DOHH2 (cell line): ENCODE measurements at regions not wholly inside any gene's neighbourhood (a gene's known extent, or its start where the extent isn't known, plus 50 kb on each side); places are given as distances from the start of the nearest gene placed in this dataset.

Experiments used
- EZH2phosphoT487 ChIP-seq: fragments of 200-600 bp; sonication (generic); IDR thresholded peaks from 2 replicates; pipeline ENCODE4 v1.6.1; 2017; ENCODE audit warnings: borderline replicate concordance, mild to moderate bottlenecking, antibody characterized with exemption, low read length, moderate library complexity, mixed read lengths
- TF ChIP-seq, protein P1 (sequence below): fragments of 200-600 bp; sonication (generic); IDR thresholded peaks from one replicate; pipeline ENCODE4 v1.5.1; 2014; ENCODE audit warnings: antibody characterized with exemption, mild to moderate bottlenecking, low read depth, low read length; ENCODE audit not compliant: poor library complexity, severe bottlenecking

DNA sequence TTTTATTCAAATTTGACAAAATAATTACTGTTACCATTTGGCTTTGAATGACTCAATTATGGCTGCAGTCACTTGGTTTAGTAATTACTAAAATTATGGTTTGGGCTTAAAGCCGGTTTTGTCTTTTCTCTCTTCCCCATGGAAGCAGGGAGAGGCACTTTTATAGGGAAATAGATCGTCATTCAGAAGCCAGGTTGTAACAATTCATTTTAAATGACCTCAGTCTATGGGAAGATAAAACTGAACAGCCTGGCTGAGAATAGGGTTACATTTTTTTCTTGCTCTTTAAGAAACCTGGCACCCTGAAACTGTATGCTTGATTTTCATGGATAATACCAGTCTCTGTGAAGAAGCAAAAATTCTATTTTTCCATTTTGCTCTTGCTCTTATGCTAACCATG, 169.8 kb downstream of the SMC2 start:
- TF ChIP-seq, protein P1, sequence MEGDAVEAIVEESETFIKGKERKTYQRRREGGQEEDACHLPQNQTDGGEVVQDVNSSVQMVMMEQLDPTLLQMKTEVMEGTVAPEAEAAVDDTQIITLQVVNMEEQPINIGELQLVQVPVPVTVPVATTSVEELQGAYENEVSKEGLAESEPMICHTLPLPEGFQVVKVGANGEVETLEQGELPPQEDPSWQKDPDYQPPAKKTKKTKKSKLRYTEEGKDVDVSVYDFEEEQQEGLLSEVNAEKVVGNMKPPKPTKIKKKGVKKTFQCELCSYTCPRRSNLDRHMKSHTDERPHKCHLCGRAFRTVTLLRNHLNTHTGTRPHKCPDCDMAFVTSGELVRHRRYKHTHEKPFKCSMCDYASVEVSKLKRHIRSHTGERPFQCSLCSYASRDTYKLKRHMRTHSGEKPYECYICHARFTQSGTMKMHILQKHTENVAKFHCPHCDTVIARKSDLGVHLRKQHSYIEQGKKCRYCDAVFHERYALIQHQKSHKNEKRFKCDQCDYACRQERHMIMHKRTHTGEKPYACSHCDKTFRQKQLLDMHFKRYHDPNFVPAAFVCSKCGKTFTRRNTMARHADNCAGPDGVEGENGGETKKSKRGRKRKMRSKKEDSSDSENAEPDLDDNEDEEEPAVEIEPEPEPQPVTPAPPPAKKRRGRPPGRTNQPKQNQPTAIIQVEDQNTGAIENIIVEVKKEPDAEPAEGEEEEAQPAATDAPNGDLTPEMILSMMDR = no peak
- TF ChIP-seq EZH2phosphoT487 = no peak
